ENCODE measurements at regions not wholly inside any gene's neighbourhood (a gene's known extent, or its start where the extent isn't known, plus 50 kb on each side); places are given as distances from the start of the nearest gene placed in this dataset.

DNA sequence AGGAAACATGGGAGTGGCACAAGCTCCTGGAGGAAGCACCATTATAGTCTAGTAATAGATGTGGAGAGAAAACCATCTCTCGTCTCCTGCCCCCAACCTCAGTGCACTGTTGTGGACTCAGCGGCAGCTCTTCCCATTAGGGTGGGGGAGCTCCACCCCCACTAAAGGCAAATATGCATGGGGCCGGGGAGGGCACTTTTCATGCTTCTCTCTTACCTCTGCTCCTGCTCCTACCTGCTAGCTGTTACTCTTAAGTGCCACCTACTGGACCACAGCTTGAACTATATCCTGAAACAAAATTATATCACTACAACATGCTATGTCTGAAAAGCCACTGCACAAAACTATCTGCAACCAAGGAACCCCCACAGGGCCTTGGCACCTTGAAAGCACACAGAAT is 112.6 kb upstream of the DACH1 start:
- Histone ChIP-seq H3K27me3 (ENCODE audit: low read length) (no peaks in the 10 kb centered on the region), H3K4me3 (ENCODE audit: low read length) (no peak overlapping the region), H3K4me1 (ENCODE audit: insufficient read depth, low read length) (no peaks in the 10 kb centered on the region), H3K36me3 (ENCODE audit: low read depth, low read length) (no peaks in the 10 kb centered on the region), H3K9me3 (ENCODE audit: low read length) (no peaks in the 10 kb centered on the region), H4K20me1 (ENCODE audit: low read length) (no peaks in the 10 kb centered on the region), H2AFZ (ENCODE audit: low read length) (no peak overlapping the region), H3K4me2 (ENCODE audit: low read length) (no peak overlapping the region), H3K27ac (ENCODE audit: low read length) (no peak overlapping the region), H3K9ac (ENCODE audit: low read length) (no peak overlapping the region), H3K9me2 (replicated peaks; ENCODE audit: low read length) (no peaks in the 10 kb centered on the region), H3K79me2 (ENCODE audit: low read length) (no peaks in the 10 kb centered on the region), H3F3A (ENCODE audit: low read length, unreplicated experiment) (no peaks in the 10 kb centered on the region)
- BruUV-seq (replicated peaks): no TSS peak
- intact Hi-C loops (cut with micrococcal nuclease): no loop called here
- DNase-seq: peak; percentile 16
- ChIA-PET CTCF (interaction anchor here (0.6 kb wide), 1 partner anchor 39 kb away, joined by 4 read pairs; no protein-coding TSS in a partner anchor), POLR2A (ENCODE audit: unreplicated experiment) (no interaction called here)
- ATAC-seq: peak; percentile 61
- peak; percentile 48 for TF ChIP-seq CTCF (conservative IDR thresholded peaks at IDR 0.05; ENCODE audit: low read depth, low read length)
- no peak for TF ChIP-seq EZH2 (IDR thresholded peaks at IDR 0.05; ENCODE audit: low read length, unreplicated experiment)

- ATAC-seq: no peak
- TF ChIP-seq CTCF (conservative IDR thresholded peaks at IDR 0.05; ENCODE audit: low read depth, low read length) (no peak), EZH2 (IDR thresholded peaks at IDR 0.05; ENCODE audit: low read length, unreplicated experiment) (no peak), EZH2phosphoT487 (IDR thresholded peaks at IDR 0.05; ENCODE audit: borderline replicate concordance, low read length) (no peak)
- H3K9ac ChIP-seq (ENCODE audit: low read length): no peak overlapping the region
- H3K4me2 ChIP-seq (ENCODE audit: low read length): no peak overlapping the region
- H3K9me2 ChIP-seq (replicated peaks; ENCODE audit: low read length): no peaks in the 10 kb centered on the region
- H2AFZ ChIP-seq (ENCODE audit: low read length): no peak overlapping the region
- no peaks in the 10 kb centered on the region for H3K79me2 ChIP-seq (ENCODE audit: low read length)
- H3K27ac ChIP-seq (ENCODE audit: low read length): no peak overlapping the region
- CTCF ChIA-PET: no interaction called here
- POLR2A ChIA-PET (ENCODE audit: unreplicated experiment): no interaction called here
- no peaks in the 10 kb centered on the region for H3K4me1 ChIP-seq (ENCODE audit: insufficient read depth, low read length)
- DNase-seq: no peak
- no peaks in the 10 kb centered on the region for H4K20me1 ChIP-seq (ENCODE audit: low read length)
- no peaks in the 10 kb centered on the region for H3K27me3 ChIP-seq (ENCODE audit: low read length)
- no peaks in the 10 kb centered on the region for H3K36me3 ChIP-seq (ENCODE audit: low read depth, low read length)
- H3K9me3 ChIP-seq (ENCODE audit: low read length): no peaks in the 10 kb centered on the region
- intact Hi-C loops (cut with micrococcal nuclease): no loop called here
- no peaks in the 10 kb centered on the region for H3F3A ChIP-seq (ENCODE audit: low read length, unreplicated experiment)
- no peak overlapping the region for H3K4me3 ChIP-seq (ENCODE audit: low read length)
- BruUV-seq (replicated peaks): no TSS peak
Observed at GRCh38 chr13:71977028-71977427, 110.0 kb upstream of the DACH1 start.

GRCh38 chr13:71967990-71968389 is 101.0 kb upstream of the DACH1 start:
- ChIA-PET POLR2A (ENCODE audit: unreplicated experiment) (no interaction called here), CTCF (no interaction called here)
- ATAC-seq (no peak), DNase-seq (no peak)
- H3K4me3 ChIP-seq (ENCODE audit: low read length): no peak overlapping the region
- intact Hi-C loops (cut with micrococcal nuclease): no loop called here
- no peak overlapping the region for H3K4me2 ChIP-seq (ENCODE audit: low read length)
- no peaks in the 10 kb centered on the region for H3K79me2 ChIP-seq (ENCODE audit: low read length)
- H2AFZ ChIP-seq (ENCODE audit: low read length): no peak overlapping the region
- no peaks in the 10 kb centered on the region for H4K20me1 ChIP-seq (ENCODE audit: low read length)
- no peaks in the 10 kb centered on the region for H3K36me3 ChIP-seq (ENCODE audit: low read depth, low read length)
- H3K9me2 ChIP-seq (replicated peaks; ENCODE audit: low read length): no peaks in the 10 kb centered on the region
- H3K9me3 ChIP-seq (ENCODE audit: low read length): no peaks in the 10 kb centered on the region
- H3K27me3 ChIP-seq (ENCODE audit: low read length): no peaks in the 10 kb centered on the region
- no peak overlapping the region for H3K9ac ChIP-seq (ENCODE audit: low read length)
- BruUV-seq (replicated peaks): no TSS peak
- no peak for TF ChIP-seq EZH2phosphoT487 (IDR thresholded peaks at IDR 0.05; ENCODE audit: borderline replicate concordance, low read length)
- TF ChIP-seq EZH2 (IDR thresholded peaks at IDR 0.05; ENCODE audit: low read length, unreplicated experiment): no peak
- TF ChIP-seq CTCF (conservative IDR thresholded peaks at IDR 0.05; ENCODE audit: low read depth, low read length): no peak
- no peak overlapping the region for H3K27ac ChIP-seq (ENCODE audit: low read length)
- H3F3A ChIP-seq (ENCODE audit: low read length, unreplicated experiment): no peaks in the 10 kb centered on the region
- H3K4me1 ChIP-seq (ENCODE audit: insufficient read depth, low read length): no peaks in the 10 kb centered on the region
